Testis (tissue), 2 donors: ENCODE measurements at regions not wholly inside any gene's neighbourhood (a gene's known extent, or its start where the extent isn't known, plus 50 kb on each side); places are given as distances from the start of the nearest gene placed in this dataset.

Experiments used
- POLR2A ChIP-seq: fragments of 450-650 bp; IDR thresholded peaks from one replicate; pipeline ENCODE4 v1.6.1; 2017; ENCODE audit warnings: antibody characterized with exemption, mild to moderate bottlenecking, moderate library complexity
- TF ChIP-seq, protein P1 (sequence below), 3 experiments: fragments of 450-650 bp in 2 of 3; fragments of 200-600 bp in 1 of 3; sonication (generic) in 1 of 3; IDR thresholded peaks; one replicate each; pipeline ENCODE4 v1.5.1; 2016 to 2019; ENCODE audit warnings: antibody characterized with exemption in 3 of 3, mild to moderate bottlenecking in 2 of 3, moderate library complexity in 1 of 3

DNA sequence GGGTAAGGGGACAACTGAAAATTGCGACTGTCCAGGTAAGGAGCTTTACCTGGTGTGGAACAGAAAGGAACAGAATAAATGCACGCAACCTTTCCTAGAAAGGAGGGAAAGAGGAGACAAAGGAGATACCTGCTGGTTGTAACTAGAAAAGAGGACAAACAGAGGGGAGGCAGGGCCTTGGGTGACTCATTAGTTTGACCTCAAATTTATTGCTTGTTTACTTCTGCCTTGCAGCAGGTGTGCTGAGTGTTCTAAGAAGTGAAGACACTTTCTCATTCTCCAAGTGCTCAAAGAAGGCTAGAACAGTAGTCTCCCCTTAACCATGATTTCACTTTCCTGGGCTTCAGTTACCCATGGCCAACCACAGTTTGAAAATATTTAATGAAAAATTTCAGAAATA lies 123.1 kb upstream of the BOD1L1 start:
- TF ChIP-seq, protein P1, sequence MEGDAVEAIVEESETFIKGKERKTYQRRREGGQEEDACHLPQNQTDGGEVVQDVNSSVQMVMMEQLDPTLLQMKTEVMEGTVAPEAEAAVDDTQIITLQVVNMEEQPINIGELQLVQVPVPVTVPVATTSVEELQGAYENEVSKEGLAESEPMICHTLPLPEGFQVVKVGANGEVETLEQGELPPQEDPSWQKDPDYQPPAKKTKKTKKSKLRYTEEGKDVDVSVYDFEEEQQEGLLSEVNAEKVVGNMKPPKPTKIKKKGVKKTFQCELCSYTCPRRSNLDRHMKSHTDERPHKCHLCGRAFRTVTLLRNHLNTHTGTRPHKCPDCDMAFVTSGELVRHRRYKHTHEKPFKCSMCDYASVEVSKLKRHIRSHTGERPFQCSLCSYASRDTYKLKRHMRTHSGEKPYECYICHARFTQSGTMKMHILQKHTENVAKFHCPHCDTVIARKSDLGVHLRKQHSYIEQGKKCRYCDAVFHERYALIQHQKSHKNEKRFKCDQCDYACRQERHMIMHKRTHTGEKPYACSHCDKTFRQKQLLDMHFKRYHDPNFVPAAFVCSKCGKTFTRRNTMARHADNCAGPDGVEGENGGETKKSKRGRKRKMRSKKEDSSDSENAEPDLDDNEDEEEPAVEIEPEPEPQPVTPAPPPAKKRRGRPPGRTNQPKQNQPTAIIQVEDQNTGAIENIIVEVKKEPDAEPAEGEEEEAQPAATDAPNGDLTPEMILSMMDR (IDR thresholded peaks at IDR 0.05), result no peak
- no peak for TF ChIP-seq POLR2A
